ENCODE measurements at regions not wholly inside any gene's neighbourhood (a gene's known extent, or its start where the extent isn't known, plus 50 kb on each side); places are given as distances from the start of the nearest gene placed in this dataset.

- intact Hi-C loops (cut with DNase I; ENCODE audit: low total_unique reads) = no loop called here
- no peak overlapping the region for H3K4me3 ChIP-seq (ENCODE audit: low read depth, poor library complexity, severe bottlenecking)
- WGBS, 2 donors = 28 to 88% methylated on average over 1 of the region's 1 CpG
- TF ChIP-seq POLR2A (IDR thresholded peaks at IDR 0.05) (no peak), CTCF (IDR thresholded peaks at IDR 0.05) (no peak)
- no peak for DNase-seq (ENCODE audit: low spot score in 2 of 2)
Measured at GRCh38 chr13:61358599-61358998, 57.0 kb downstream of the PCDH20 start.

- TF ChIP-seq POLR2A (IDR thresholded peaks at IDR 0.05) (no peak), CTCF (IDR thresholded peaks at IDR 0.05) (no peak)
- intact Hi-C loops (cut with DNase I; ENCODE audit: low total_unique reads) = no loop called here
- 81 to 83% methylated on average over 5 of the region's 5 CpGs for WGBS, 2 donors
- DNase-seq (ENCODE audit: low spot score in 2 of 2) = no peak
- H3K4me3 ChIP-seq (ENCODE audit: low read depth, poor library complexity, severe bottlenecking) = no peak overlapping the region
Measured at GRCh38 chr13:61350341-61350740, 65.3 kb downstream of the PCDH20 start.

- intact Hi-C loops (cut with DNase I; ENCODE audit: low total_unique reads) = no loop called here
- H3K4me3 ChIP-seq (ENCODE audit: low read depth, poor library complexity, severe bottlenecking) = no peak overlapping the region
- DNase-seq (ENCODE audit: low spot score in 2 of 2) = no peak
- TF ChIP-seq POLR2A (IDR thresholded peaks at IDR 0.05) (no peak), CTCF (IDR thresholded peaks at IDR 0.05) (no peak)
- 93 to 94% methylated on average over 34 to 44 of the region's 45 CpGs for WGBS, 2 donors
Measured at GRCh38 chr13:61339054-61339621, 76.5 kb downstream of the PCDH20 start.

- 85 to 100% methylated on average over 1 of the region's 1 CpG for WGBS, 2 donors
- intact Hi-C loops (cut with DNase I; ENCODE audit: low total_unique reads) = no loop called here
- no peak for TF ChIP-seq POLR2A (IDR thresholded peaks at IDR 0.05)
- TF ChIP-seq CTCF (IDR thresholded peaks at IDR 0.05) = no peak
- no peak for DNase-seq (ENCODE audit: low spot score in 2 of 2)
- H3K4me3 ChIP-seq (ENCODE audit: low read depth, poor library complexity, severe bottlenecking) = no peak overlapping the region
Measured at GRCh38 chr13:61316647-61317046, 99.0 kb downstream of the PCDH20 start.

- no peak overlapping the region for H3K4me3 ChIP-seq (ENCODE audit: low read depth, poor library complexity, severe bottlenecking)
- no peak for TF ChIP-seq CTCF (IDR thresholded peaks at IDR 0.05)
- TF ChIP-seq POLR2A (IDR thresholded peaks at IDR 0.05) = no peak
- intact Hi-C loops (cut with DNase I; ENCODE audit: low total_unique reads) = no loop called here
- WGBS, 2 donors = 87 to 90% methylated on average over 2 of the region's 2 CpGs
- no peak for DNase-seq (ENCODE audit: low spot score in 2 of 2)
Measured at GRCh38 chr13:61294467-61295191, 121.0 kb downstream of the PCDH20 start.
